WERI-Rb-1 (cell line): ENCODE measurements at regions not wholly inside any gene's neighbourhood (a gene's known extent, or its start where the extent isn't known, plus 50 kb on each side); places are given as distances from the start of the nearest gene placed in this dataset.

Experiments
- DNase-seq: peaks from one replicate; pipeline ENCODE4 v3.0.0-alpha.2; 2020
- H3K27ac ChIP-seq: fragments of 250-450 bp; sonication (Bioruptor Pico); 2 replicates; pipeline ENCODE4 v1.5.1; 2020; ENCODE audit warnings: mild to moderate bottlenecking, moderate library complexity
- H3K27me3 ChIP-seq: fragments of 250-450 bp; sonication (Bioruptor Pico); 2 replicates; pipeline ENCODE4 v1.5.1; 2021; ENCODE audit warnings: mild to moderate bottlenecking, low read depth, moderate library complexity; ENCODE audit not compliant: insufficient read depth, severe bottlenecking
- H3K36me3 ChIP-seq: fragments of 250-450 bp; sonication (Bioruptor Pico); 2 replicates; pipeline ENCODE4 v1.5.1; 2020; ENCODE audit warnings: mild to moderate bottlenecking, moderate library complexity
- H3K4me3 ChIP-seq: 2 replicates; pipeline ENCODE4 v1.5.1; 2011; ENCODE audit warnings: low read depth, mild to moderate bottlenecking, control low read depth, low read length
- H3K9me3 ChIP-seq: fragments of 250-450 bp; sonication (Bioruptor Pico); 2 replicates; pipeline ENCODE4 v1.5.1; 2021; ENCODE audit warnings: mild to moderate bottlenecking, moderate library complexity; ENCODE audit not compliant: severe bottlenecking
- CTCF ChIP-seq: IDR thresholded peaks from 2 replicates; pipeline ENCODE4 v1.5.1; 2011; ENCODE audit warnings: low read depth, mild to moderate bottlenecking, control low read depth, inconsistent platforms, low read length

GRCh38 chr2:238693337-238694093, 154.4 kb upstream of the TWIST2 start:
- H3K9me3 ChIP-seq = no peaks in the 10 kb centered on the region
- H3K27ac ChIP-seq = no peak overlapping the region
- H3K4me3 ChIP-seq = no peak overlapping the region
- no peak for TF ChIP-seq CTCF
- no peak for DNase-seq
- H3K27me3 ChIP-seq = peaks cover 95% of the 10 kb centered on the region
- no peaks in the 10 kb centered on the region for H3K36me3 ChIP-seq

DNA sequence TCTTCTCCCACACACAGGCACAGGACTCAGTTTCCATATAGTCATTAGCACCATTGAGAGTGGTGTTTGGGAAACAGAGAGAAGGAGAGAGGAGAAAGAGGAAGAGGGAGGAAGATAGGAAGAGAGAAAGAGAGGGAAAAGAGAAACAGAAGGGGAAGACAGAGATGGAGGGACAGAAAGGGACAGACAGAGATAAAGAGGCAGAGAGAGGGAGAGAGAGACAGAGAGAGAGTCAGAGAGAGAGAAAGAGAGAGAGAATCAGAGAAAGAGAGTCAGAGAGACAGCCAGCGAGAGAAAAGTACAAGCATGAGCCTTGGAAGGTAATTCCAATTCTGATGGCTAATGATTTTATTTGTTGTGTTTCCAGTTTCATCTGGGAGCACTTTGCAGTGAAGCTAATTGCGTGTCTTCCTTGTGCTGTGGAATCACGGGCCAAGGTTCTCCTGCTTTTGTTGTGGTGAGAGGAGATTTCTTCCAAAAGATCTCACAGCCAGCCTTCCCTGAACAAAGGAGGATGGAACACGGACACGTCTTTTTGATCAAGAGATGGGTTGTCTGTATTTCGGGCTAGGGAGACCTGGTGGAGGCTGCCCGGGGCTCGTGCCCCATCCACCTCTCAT, 153.6 kb upstream of the TWIST2 start:
- DNase-seq = no peak
- no peak overlapping the region for H3K27ac ChIP-seq
- TF ChIP-seq CTCF = no peak
- peaks cover 95% of the 10 kb centered on the region for H3K27me3 ChIP-seq
- no peaks in the 10 kb centered on the region for H3K9me3 ChIP-seq
- H3K4me3 ChIP-seq = no peak overlapping the region
- H3K36me3 ChIP-seq = no peaks in the 10 kb centered on the region

DNA sequence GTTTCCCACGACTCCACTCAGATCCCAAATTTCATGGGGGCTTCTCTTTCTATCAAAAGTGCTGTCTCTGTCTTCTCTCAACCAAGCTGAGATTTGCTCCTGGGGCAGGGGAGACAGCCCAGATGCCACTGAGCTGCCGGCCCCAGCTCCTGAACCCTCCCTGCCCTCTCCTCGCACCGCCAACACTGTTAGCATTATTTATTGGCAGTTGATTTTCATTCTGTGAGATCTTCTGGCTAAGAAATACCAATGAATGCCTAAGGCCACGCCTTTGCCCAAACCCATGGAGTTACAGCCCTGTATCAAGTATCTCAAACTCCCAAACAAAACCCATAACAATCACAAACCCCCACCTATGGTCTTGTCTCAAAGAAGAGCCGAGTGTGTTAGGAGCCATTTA, 153.0 kb upstream of the TWIST2 start:
- H3K27ac ChIP-seq = no peak overlapping the region
- DNase-seq = no peak
- no peaks in the 10 kb centered on the region for H3K9me3 ChIP-seq
- TF ChIP-seq CTCF = no peak
- H3K27me3 ChIP-seq = peaks cover 95% of the 10 kb centered on the region
- H3K36me3 ChIP-seq = no peaks in the 10 kb centered on the region
- H3K4me3 ChIP-seq = no peak overlapping the region

DNA sequence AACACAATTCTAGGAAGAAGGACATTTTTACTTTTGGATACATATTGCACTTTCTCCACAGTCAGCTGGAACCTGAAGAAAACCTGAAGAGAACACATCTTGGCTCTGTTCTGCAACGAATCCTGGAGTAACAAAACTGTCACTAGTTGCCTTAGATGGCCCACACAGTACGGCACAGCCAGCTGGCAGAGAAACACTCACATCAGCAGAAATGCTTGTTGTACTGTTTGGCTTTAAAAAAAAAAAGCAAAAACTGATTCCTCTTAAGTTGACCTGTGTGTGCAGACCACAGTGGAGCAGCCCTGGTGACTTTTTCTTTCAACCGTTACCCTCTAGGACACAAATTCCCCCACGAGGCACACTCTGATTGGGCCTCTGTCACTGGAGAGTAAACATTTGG, 152.3 kb upstream of the TWIST2 start:
- Histone ChIP-seq H3K4me3 (no peak overlapping the region), H3K9me3 (no peaks in the 10 kb centered on the region), H3K27me3 (peaks cover 96% of the 10 kb centered on the region), H3K27ac (no peak overlapping the region), H3K36me3 (no peaks in the 10 kb centered on the region)
- TF ChIP-seq CTCF = no peak
- DNase-seq = no peak

DNA sequence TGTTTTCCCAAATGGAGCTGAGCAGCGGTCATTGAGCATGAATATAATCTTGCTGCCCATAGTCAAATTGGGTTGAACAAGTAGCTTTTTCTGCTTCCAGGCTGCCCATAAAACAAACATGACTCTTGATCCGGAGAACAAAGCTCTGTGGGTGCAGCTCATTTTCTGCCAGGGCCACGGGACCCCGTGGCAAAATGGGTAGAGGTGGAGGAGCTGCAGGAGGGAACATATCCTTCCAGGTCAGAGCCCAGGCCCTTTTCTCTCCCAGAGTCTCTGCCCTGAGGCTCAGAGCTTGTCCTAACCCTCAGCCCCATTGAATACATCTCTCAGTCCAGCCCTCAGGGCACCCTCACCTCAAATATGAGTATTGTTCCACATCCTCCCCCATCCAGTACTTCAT, 151.6 kb upstream of the TWIST2 start:
- no peaks in the 10 kb centered on the region for H3K9me3 ChIP-seq
- H3K27me3 ChIP-seq = peaks cover 96% of the 10 kb centered on the region
- no peak overlapping the region for H3K4me3 ChIP-seq
- no peak for DNase-seq
- no peak overlapping the region for H3K27ac ChIP-seq
- no peak for TF ChIP-seq CTCF
- no peaks in the 10 kb centered on the region for H3K36me3 ChIP-seq
